HG02623 (cell line): ENCODE measurements at regions not wholly inside any gene's neighbourhood (a gene's known extent, or its start where the extent isn't known, plus 50 kb on each side); places are given as distances from the start of the nearest gene placed in this dataset.
A peak's percentile ranks its signal among the peaks of the same experiment; 100 is the strongest.

Source experiments
- ATAC-seq: cut with Tn5 transposase; IDR thresholded peaks from one replicate; pipeline ENCODE4 v1.9.1; 2021; ENCODE audit warnings: moderate library complexity; ENCODE audit not compliant: unreplicated experiment

DNA sequence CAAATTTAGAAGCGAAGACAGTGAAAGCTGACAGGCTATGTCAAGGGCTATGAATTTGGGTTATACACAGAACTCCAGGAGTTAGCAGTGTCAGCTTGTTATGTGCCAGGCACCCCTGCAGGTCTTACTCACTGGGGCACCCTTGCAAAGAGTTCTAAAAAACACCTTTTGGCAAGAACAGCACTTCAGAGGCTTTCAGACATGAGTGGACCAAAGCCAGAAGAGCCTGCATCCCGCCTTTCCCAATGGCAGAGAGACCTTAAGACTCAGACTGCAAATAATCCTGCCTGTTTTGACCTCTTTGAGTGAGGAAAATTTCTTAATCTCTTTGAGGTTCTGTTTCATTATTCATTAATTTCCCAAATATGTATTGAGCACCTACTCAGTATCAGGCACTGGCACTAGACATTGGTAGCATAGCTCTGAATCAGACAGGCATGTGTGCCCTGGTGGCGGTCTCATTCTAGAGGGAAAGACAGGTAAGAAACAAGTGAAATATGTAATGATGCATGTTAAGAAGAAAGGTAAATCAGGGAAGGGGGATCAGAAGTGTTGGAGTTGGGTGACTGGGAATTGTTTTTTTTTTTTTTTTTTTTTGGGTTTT is 280.0 kb downstream of the KBTBD8 start:
- ATAC-seq, result no peak

DNA sequence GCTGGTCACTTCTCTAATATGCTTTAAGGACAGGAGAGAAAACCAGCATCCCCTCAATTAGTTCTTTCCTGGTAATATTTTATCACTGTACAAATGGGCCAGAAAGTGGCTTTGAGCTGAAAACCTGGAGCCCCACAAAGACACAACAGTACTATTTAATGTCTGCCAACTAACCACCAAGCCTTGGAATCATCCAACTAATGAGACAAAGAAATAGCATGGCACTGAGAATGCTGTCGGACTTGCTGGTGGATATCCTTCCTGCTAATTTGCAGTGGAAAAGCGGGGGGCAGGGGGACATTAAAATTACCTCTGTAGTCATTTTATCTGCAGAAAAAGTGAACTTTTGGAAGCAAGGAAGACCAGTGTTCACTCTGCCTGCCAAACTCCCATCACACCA is 288.5 kb downstream of the KBTBD8 start:
- ATAC-seq, result no peak

DNA sequence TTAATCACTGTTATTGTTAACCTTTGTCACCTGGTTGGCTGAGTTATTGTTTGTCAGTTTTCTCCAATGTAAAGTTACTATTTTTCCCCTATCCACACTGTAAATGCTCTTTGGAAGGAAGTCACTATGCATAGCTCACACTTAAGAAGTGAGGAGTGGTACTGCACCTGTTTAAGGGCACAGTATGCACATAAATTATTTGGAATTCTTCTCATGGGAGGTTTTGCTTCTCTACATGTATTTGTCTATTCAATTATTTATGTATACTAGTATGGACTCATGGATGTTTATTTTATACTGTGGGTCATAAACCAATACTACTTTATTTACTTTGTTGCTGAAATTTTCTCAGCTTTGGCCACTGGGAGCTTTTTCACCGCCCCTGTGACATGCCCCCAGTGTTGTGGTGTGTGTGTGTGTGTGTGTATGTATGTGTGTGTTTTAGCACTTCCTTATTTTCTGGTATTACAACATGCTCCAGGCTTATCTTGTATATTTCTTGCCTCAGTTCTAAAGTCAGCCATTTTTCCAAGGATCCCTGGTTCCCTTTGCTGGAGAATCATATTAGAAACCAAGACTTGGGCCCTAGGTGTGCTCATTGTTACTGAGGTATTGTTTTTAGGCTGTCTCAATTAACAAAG is 290.5 kb downstream of the KBTBD8 start:
- ATAC-seq, result no peak

DNA sequence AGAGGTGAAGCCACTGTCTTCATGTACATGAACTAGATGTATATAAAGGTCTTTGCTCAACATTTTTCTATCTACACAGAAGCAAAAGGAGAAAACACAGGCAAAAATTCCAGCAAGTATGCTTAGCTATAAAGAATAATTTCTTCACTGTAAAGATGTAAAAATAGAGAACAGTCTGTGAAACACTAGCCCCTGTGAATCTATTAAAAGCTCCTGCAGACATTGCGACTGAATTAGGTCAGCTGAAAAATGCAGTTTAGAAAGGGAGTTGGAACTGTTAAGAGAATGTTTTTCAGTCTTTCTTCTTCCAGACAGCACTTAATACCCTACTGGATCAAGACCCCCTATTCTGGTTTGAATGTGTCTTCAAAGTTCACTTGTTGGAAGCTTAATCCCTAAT is 291.5 kb downstream of the KBTBD8 start:
- no peak for ATAC-seq

DNA sequence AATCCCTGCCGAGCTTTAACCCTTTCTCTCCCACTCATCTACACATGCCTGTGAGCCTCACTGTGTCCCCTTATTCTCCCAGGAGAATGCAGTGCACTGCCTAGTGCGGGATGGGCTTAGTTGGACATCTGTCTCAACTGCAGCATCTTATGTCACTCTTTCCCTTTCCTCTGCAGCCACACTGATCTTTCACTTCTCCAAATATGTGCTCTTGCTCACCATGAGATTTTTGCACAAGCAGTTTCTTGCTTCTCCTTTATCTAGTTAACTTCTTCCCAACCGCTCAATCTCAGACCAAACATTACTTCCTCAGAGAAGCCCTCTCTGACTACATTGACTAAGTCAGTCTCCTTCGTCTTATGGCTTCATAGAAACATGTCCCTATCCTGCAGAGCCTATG is 292.3 kb downstream of the KBTBD8 start:
- ATAC-seq, result peak; percentile 69

DNA sequence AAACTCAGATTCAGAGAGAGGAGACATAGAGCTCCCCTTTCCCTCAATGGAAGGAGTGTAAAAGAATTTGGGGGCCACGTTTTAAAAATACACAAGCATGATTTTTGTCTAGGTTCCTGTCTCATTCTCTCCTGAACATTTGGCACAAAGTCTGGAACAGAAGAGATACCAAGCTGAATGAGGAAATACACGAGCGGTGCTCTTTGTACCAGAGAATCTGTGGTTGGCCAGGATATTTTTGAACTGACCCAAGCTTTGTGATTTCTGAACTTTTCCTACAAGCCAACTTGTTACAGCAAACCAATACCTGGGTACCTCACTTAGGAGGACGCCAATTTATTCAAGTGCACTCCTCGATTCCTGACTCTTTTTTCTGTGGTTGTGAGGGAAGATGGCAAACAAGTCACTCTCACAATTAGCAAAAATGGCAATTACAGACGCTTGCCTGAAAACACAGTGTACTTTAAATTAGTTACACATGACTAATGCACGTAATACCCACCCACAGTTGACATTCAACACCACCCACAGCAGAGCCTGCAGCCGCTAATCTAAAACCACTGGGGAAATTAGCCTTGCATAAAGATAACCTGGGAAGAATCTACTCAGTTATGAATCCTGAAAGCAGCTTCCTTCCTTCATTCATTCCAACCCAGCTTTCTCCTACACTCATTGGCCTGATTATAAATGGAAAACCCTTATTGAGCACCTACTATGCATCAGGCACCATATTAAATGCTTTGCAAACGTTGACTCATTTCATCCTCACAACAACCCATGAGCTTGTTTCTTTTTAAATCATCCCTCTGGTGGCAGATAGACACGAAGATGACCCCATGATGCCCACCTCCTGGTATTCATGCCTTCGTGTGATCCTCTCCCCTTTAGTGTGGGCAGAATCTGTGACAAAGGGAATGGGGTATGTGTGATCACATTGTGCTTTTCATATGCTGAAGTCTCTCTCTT is 293.5 kb downstream of the KBTBD8 start:
- no peak for ATAC-seq

DNA sequence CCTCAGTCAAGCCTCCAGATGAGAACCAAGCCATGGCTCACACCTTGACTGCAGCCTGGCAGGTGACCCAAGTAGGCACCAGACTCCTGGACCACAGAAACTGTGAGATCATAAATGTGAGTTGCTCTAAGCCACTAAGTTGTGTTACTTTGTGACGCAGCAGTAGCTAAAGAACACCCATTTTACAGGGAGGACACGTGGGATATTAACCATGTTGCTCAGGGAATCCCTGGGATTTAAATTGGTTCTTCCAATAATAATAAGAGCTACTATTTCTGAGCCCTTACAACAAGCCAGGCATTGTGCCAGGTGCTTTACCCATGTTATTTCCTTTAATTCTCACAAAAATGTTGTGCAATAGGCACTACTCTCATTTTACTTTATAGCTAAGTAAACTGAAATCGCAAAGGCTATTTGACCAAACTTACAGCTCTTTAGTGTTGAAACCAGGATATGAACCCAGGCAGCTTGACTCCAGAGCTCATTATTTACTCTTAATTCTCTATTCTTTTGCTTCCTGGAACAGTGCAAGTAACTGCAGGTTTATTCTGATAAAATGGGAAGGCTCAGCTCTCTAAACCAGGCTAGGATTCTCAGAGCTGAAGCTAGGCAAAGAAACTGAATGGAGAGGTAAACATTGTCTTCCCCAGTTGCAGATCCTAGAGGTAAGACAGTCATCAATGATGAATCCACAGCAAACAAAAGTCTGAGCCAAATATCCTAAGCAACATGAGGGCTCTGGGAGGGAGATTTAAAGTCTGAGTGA is 294.4 kb downstream of the KBTBD8 start:
- ATAC-seq, result no peak

DNA sequence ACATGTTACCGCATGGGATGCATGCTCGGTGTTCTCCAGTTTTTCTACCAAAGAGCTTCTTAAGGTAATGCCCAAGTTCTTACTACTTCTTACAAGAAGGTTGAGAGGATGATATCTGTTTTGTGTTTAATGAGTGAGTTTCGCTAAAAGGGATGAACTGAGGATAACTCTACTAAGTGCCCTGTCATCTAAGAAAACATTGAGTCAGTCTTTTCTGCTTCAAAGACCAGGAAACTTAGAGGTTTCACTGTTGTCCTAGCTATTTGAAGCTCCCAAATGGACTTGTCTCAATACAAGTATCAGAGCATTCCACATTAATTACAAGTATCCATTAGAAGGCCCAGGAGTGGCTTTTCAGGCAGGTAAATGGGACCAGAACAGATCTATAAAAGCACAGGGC is 296.2 kb downstream of the KBTBD8 start:
- ATAC-seq, result no peak

DNA sequence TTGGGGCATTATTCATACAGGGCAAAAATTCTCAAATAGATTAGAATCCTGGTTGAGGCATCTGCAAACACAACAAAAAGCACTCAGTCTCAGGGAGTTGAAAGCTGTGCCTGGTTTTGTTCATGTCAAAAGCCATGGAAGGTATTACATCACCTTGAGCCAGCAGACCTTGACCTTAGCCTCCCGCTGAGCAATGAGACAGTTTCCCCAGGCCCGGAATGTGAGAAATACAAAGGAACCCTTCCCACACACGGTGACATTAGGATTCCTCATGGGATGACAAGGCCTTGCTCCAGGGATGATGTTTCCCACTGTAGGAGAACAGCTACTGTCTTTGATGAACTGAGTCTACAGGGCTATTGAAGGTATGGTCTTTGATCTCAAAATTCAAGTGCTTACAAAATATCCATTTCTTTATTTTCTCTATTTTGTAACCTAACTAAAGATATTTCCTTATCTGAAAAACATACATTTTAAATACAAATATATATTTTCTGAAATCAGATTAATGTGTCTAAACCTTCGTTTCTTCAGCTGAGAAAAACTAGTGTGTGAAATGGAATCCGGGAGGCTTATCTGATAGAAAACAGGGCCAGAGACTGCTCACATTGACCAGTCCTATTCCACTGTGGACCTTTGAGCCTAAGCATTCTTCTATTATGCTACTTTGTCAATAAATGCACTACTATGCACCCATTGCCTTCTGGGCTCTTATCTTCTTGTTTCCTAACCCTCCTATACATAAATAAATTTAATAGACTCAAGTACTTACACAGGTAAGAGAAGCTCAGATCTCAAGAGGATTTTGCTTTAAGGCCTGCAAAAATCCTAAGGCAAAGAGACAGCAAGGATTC is 298.2 kb downstream of the KBTBD8 start:
- ATAC-seq, result no peak

DNA sequence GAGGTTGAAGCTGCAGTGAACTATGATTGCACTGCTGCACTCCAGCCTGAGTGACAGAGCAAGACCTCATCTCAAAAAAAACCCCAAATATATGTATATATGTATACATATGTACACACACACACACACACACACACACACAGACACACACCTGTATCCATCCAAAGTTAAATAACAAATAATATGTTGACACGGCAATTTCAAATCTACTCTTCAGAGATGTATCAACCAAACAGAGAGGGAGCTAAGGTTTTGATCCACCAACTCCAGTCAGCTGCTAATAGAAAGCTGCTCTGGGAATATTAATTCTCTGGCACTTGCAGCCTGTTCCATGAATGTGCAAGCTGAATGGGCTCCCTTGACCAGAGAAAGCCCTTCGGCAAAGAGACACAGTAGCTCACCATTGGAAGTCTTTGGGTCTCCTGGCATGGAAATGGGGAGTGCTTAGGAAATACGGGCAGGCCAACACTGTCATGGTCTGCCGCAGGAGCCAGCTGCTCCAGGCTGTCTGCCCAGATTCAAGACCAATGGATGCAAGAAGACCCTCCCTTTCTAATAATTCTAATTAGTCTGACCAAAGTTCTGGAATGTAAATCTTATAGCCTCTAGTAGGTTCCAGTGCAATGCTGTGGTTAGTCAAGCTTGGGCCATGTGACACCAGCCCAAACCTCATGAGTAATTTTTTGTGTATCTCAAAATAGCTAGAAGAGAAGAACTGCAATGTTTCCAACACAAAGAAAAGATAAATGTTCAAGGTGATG is 299.8 kb downstream of the KBTBD8 start:
- no peak for ATAC-seq

DNA sequence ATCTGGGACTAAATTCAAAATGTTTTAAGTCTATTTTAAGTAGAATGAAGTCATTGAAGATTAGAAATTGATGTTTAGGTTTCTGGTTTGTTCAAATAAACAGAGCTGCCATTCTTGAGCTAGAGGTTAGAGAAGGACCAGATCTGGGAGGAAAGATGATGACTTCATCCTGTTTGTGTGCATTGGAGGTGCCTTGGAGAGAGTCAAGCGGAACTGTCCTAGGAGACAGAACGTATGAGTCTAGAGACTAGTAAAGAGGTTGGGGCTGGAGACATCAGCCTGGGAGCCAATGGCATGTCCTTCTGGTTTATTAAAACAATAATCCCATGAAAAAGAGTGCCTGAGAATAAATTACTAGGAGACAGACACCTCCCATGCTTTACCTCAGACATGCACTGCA is 303.4 kb downstream of the KBTBD8 start:
- no peak for ATAC-seq

DNA sequence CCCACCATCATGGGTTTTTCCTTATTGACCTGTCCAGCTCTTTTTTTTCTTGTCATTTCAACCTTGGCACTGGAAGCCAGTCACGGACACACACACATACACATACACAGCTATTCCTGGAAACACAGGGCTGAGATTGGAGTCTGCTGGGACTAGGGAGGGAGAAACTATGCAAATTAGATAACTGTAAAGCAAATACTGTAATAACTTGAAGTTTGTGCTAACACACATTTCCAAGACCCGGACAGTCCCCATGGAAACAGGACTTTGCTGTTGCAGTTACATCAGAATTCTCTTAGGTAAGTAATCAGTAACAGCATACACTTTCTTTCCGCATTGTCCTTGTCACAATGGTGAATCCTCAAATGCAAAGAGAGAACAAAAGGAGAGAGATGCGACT is 304.4 kb downstream of the KBTBD8 start:
- ATAC-seq, result no peak

DNA sequence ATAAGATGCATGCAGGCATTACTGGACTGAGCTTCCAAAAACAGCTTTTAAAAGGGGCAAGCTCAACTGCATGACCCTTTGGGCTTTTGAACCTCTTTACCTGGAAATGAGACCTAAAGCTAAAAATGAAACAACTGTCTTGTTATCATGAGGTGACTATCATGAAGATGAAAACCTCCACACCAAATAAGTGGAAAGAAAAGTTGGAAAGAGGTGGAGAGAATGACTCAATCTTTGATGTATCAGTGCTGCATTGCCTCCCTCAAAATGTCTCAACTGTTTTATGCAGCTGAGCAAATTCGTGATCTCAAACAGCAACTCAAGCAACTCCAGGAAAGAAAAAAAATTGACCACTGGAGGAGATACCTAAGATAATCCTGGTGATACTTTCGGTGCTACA is 307.1 kb downstream of the KBTBD8 start:
- ATAC-seq, result no peak

DNA sequence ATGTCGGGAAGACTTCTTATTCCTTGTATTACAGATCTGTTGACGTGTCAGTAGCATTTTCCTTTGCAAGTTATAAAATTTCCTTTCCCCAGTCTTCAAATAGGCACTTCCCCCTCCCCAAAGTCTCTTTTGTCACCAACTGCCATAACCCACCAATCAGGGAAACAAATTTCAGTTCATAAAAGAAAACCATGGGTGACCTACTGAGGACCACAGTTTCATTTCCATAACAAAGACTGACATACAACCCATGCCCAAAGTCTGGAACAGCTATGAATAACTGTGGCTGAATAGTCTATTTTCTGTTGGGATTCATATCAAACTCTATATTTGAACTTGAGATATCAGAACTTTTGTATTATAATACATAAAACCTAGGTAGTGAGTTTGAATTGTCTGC is 307.8 kb downstream of the KBTBD8 start:
- no peak for ATAC-seq

DNA sequence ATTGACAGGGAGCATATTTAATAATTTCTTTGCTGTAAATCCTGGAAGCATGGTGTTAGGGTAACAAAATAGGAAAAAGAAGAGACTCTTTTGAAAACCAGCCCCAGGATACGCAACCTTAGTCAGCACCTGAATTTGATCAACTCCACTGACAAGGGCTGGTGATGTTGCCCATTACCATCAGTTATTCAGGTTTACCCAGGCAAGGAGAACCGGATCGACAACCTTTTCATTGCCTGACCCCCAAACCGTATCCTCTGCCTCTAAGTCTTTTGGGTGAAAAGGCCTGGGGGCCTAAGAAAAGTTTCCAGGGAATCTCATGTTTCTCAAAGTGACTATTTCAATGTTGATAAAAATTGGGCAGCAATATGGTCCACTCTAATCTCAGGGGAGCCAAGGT is 313.3 kb downstream of the KBTBD8 start:
- ATAC-seq, result no peak

DNA sequence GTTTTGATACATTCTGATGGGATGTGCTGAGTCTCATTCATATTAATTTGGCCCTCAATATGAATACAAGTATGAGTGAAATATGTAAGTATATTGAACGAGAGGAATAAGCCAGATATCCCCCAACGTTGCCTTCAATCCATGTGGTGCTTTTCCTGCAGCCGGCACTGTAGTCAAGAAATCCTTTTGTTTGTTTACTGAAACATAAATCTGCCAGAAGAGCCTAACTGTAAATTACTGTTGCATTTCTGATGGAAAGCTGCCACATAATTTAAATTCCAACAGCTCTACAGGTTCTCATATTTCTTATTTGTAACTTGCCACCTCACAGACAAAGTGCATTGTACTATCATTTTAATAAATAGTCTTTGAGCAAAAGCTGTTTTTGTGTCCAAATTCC is 314.0 kb downstream of the KBTBD8 start:
- no peak for ATAC-seq

DNA sequence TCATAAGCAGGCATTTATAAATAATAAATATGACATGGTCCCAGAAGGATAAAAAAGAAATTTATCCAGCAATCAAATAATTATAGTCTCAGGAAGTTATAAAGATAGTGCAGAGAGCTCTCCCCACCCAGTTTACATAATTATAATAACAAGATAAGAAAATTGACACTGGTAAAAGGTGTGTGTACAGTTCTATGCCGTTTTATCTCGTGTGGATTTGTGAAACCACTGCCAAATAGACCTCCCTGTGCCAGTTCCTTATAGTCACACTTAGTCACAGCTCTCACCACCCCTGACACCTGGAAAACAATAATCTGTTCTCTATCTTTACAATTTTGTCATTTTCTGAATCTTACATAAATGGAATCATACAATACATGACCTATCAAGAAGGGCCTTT is 320.1 kb downstream of the KBTBD8 start:
- ATAC-seq, result no peak

DNA sequence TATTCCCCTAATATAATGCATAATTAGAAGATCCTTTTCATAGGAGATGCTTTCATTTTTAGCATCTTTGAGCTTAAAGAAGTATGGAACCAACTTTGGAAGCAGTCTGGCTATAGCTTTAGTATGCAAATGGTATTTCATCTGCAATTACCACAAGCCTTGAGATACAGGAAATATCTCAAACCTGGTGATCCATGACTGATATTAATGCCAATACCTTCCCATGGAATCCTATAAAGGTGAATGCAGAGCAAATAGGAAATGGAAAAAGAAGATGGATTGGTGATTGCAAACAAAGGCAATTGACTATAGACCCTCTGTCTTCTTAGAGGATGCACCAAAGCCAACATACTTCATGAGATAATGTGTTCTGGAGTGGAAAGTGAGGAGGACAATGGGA is 326.4 kb downstream of the KBTBD8 start:
- ATAC-seq, result no peak
